ENCODE measurements at regions not wholly inside any gene's neighbourhood (a gene's known extent, or its start where the extent isn't known, plus 50 kb on each side); places are given as distances from the start of the nearest gene placed in this dataset.

- no peak for DNase-seq (ENCODE audit: low spot score)
These were observed 57.2 kb downstream of the NKX6-1 start for GRCh38 chr4:84441758-84442377.

- no peak for DNase-seq (ENCODE audit: low spot score)
These were observed 59.1 kb downstream of the NKX6-1 start for GRCh38 chr4:84439996-84440395.

- no peak for DNase-seq (ENCODE audit: low spot score)
These were observed 62.3 kb downstream of the NKX6-1 start for GRCh38 chr4:84436812-84437211.

- no peak for DNase-seq (ENCODE audit: low spot score)
These were observed 64.7 kb downstream of the NKX6-1 start for GRCh38 chr4:84434344-84434743.

- DNase-seq (ENCODE audit: low spot score): no peak
These were observed 65.4 kb downstream of the NKX6-1 start for GRCh38 chr4:84433633-84434222.

- no peak for DNase-seq (ENCODE audit: low spot score)
These were observed 66.4 kb downstream of the NKX6-1 start for GRCh38 chr4:84432713-84433112.

GRCh38 chr4:84420608-84421007, 78.5 kb downstream of the NKX6-1 start:
- no peak for DNase-seq (ENCODE audit: low spot score)

GRCh38 chr4:84419201-84419600, 79.9 kb downstream of the NKX6-1 start:
- DNase-seq (ENCODE audit: low spot score): no peak

- no peak for DNase-seq (ENCODE audit: low spot score)
These were observed 80.9 kb downstream of the NKX6-1 start for GRCh38 chr4:84417997-84418709.

GRCh38 chr4:84413976-84414375, 85.1 kb downstream of the NKX6-1 start:
- DNase-seq (ENCODE audit: low spot score): no peak

GRCh38 chr4:84413480-84413879, 85.6 kb downstream of the NKX6-1 start:
- DNase-seq (ENCODE audit: low spot score): no peak

- DNase-seq (ENCODE audit: low spot score): no peak
These were observed 87.0 kb downstream of the NKX6-1 start for GRCh38 chr4:84412062-84412461.

GRCh38 chr4:84407554-84408407, 91.3 kb downstream of the NKX6-1 start:
- DNase-seq (ENCODE audit: low spot score): no peak

- no peak for DNase-seq (ENCODE audit: low spot score)
These were observed 95.4 kb downstream of the NKX6-1 start for GRCh38 chr4:84403656-84404055.

- no peak for DNase-seq (ENCODE audit: low spot score)
These were observed 97.3 kb downstream of the NKX6-1 start for GRCh38 chr4:84401701-84402306.

- no peak for DNase-seq (ENCODE audit: low spot score)
These were observed 104.7 kb downstream of the NKX6-1 start for GRCh38 chr4:84394386-84394785.

- no peak for DNase-seq (ENCODE audit: low spot score)
These were observed 106.0 kb downstream of the NKX6-1 start for GRCh38 chr4:84392951-84393590.

- DNase-seq (ENCODE audit: low spot score): no peak
These were observed 109.7 kb downstream of the NKX6-1 start for GRCh38 chr4:84389406-84389805.

GRCh38 chr4:84385203-84385602, 113.9 kb downstream of the NKX6-1 start:
- no peak for DNase-seq (ENCODE audit: low spot score)

GRCh38 chr4:84384801-84385200, 114.3 kb downstream of the NKX6-1 start:
- no peak for DNase-seq (ENCODE audit: low spot score)

GRCh38 chr4:84381759-84382158, 117.3 kb downstream of the NKX6-1 start:
- no peak for DNase-seq (ENCODE audit: low spot score)
